Activated T-helper 17 cell treated with anti-CD3 and anti-CD28 coated beads, Interleukin-2, amount 50 U/mL, for 72 hours (primary cell): ENCODE measurements at regions not wholly inside any gene's neighbourhood (a gene's known extent, or its start where the extent isn't known, plus 50 kb on each side); places are given as distances from the start of the nearest gene placed in this dataset.

Source experiments
- ATAC-seq: fragments of 150-1000 bp; cut with Tn5 transposase; replicated peaks from 2 replicates; pipeline ENCODE4 v1.10.0; 2021; ENCODE audit warnings: mild to moderate bottlenecking, moderate library complexity
- H3K27ac Mint-ChIP-seq: one replicate; pipeline ENCODE4 v1.8.0; 2022; ENCODE audit warnings: mixed read lengths
- H3K27me3 Mint-ChIP-seq: one replicate; pipeline ENCODE4 v1.8.0; 2022; ENCODE audit warnings: mixed read lengths
- H3K36me3 Mint-ChIP-seq: one replicate; pipeline ENCODE4 v1.8.0; 2022; ENCODE audit warnings: low read depth, mild to moderate bottlenecking, mixed read lengths
- H3K4me1 Mint-ChIP-seq: one replicate; pipeline ENCODE4 v1.8.0; 2022; ENCODE audit warnings: mixed read lengths
- H3K4me3 Mint-ChIP-seq: one replicate; pipeline ENCODE4 v1.8.0; 2022; ENCODE audit warnings: mild to moderate bottlenecking, mixed read lengths
- H3K9me3 Mint-ChIP-seq: one replicate; pipeline ENCODE4 v1.8.0; 2022; ENCODE audit warnings: mixed read lengths

- Mint-ChIP-seq H3K9me3 (peaks cover 9% of the 10 kb centered on the region), H3K4me1 (no peaks in the 10 kb centered on the region)
Measured at GRCh38 chr12:115398311-115398781, 714.4 kb upstream of the TBX3 start.

DNA sequence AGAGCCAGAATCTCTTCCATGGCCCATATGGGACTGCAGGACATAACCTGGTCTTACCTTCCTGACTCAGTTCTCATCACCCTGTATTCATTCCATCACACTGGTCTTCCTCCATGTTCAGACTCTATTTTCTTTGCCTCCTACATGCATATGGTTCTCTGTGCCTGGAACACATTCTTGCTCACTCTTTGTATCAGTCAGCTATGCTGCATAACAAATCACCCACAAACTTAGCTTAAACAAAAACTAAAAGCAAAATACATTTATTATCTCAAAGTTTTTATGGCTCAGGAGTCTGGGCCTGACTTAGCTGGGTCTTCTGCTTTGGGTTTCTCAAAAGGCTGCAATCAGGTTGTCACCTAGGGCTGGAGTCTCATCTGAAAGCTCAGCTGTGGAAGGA lies 712.6 kb upstream of the TBX3 start:
- Mint-ChIP-seq H3K27me3 (no peaks in the 10 kb centered on the region), H3K9me3 (peaks cover 9% of the 10 kb centered on the region), H3K27ac (no peak overlapping the region), H3K36me3 (no peaks in the 10 kb centered on the region), H3K4me3 (no peak overlapping the region), H3K4me1 (no peaks in the 10 kb centered on the region)
- ATAC-seq = no peak

More at GRCh38 chr12:115398311-115398781, 714.4 kb upstream of the TBX3 start:
- Mint-ChIP-seq H3K27ac (no peak overlapping the region), H3K4me3 (no peak overlapping the region), H3K36me3 (no peaks in the 10 kb centered on the region), H3K27me3 (no peaks in the 10 kb centered on the region)
- ATAC-seq = no peak

DNA sequence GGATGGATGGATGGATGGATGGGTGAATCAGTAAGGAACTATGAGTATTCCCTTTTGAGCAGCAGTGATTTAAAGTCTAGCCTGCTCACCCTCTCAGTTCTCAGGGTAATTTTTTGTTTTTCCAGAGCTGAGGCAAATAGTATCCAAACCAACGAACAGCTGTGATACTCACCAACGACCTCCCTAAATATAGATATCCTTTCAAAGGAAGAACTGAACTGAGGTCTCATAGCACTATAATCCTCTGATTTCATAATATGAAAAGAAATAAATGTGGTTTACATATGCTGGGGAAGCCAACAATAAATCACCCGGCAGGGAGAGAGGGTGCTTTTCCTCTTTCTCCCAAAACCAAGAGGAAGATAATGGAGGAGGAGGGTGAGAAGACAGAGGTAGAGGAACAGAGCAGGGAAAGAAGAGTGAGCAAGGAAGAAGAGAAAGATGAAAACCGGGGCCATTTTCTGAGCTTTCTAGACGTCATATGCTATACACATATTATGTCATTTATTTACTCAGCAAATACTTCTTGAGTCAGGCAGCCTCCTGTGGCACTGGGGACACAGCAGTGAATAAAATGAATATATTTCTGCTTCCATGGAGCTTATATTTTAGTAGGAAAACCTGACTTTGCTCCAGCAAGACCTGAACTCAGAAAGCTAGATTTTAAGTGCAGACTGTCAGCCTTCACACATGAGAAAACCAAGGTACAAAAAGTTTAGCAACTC lies 710.7 kb upstream of the TBX3 start:
- Mint-ChIP-seq H3K4me1 (no peaks in the 10 kb centered on the region), H3K27ac (no peak overlapping the region), H3K9me3 (peaks cover 15% of the 10 kb centered on the region)

DNA sequence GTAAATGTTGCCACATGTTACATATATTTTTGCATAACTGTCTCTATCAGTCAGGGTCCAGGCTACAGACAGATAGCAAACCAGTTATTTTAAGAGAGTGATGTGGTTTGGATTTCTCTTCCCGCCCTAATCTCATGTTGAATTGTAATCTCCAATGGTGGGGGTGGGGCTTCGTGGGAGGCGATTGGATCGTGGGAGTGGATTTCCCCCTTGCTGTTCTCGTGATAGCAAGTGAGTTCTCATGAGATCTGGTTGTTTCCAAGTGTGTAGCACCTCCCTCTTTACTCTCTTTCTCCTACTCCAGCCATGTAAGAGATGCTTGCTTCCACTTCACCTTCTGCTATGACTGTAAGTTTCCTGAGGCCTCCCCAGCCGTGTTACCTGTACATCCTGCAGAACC lies 704.2 kb upstream of the TBX3 start:
- no peaks in the 10 kb centered on the region for H3K4me1 Mint-ChIP-seq
- no peak overlapping the region for H3K4me3 Mint-ChIP-seq
- H3K9me3 Mint-ChIP-seq = peaks cover 14% of the 10 kb centered on the region
- no peak overlapping the region for H3K27ac Mint-ChIP-seq
- no peak for ATAC-seq
- no peaks in the 10 kb centered on the region for H3K27me3 Mint-ChIP-seq
- no peaks in the 10 kb centered on the region for H3K36me3 Mint-ChIP-seq

More for the DNA sequence above, 710.7 kb upstream of the TBX3 start:
- H3K27me3 Mint-ChIP-seq = no peaks in the 10 kb centered on the region
- ATAC-seq = no peak
- no peak overlapping the region for H3K4me3 Mint-ChIP-seq
- H3K36me3 Mint-ChIP-seq = no peaks in the 10 kb centered on the region

DNA sequence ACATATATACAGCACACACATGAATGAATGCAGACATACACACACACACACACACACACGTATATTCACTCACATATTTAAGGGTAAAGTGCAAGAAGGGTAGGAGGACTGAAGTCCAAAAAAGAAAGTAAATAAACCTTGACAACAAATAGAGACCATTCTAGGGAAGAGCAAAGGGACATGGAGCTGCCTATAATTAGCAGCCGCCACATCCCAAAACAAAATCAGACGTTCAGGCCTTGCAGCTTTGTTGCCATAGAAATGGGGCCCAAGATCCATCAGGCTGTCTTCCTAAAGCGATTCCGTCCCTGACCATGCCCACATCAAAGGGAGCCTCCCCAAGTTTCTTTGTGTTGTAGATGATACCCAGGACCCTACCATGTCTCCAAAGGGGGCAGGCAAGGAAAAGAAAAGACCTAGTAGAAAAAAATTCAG lies 703.5 kb upstream of the TBX3 start:
- ATAC-seq = no peak
- H3K27ac Mint-ChIP-seq = no peak overlapping the region
- H3K9me3 Mint-ChIP-seq = peaks cover 14% of the 10 kb centered on the region
- H3K4me3 Mint-ChIP-seq = no peak overlapping the region
- H3K27me3 Mint-ChIP-seq = no peaks in the 10 kb centered on the region
- no peaks in the 10 kb centered on the region for H3K36me3 Mint-ChIP-seq
- no peaks in the 10 kb centered on the region for H3K4me1 Mint-ChIP-seq

GRCh38 chr12:115386946-115387345 lies 703.0 kb upstream of the TBX3 start:
- H3K4me1 Mint-ChIP-seq = no peaks in the 10 kb centered on the region
- no peak for ATAC-seq
- no peak overlapping the region for H3K27ac Mint-ChIP-seq
- H3K4me3 Mint-ChIP-seq = no peak overlapping the region
- H3K27me3 Mint-ChIP-seq = no peaks in the 10 kb centered on the region
- H3K36me3 Mint-ChIP-seq = no peaks in the 10 kb centered on the region
- H3K9me3 Mint-ChIP-seq = peaks cover 14% of the 10 kb centered on the region

DNA sequence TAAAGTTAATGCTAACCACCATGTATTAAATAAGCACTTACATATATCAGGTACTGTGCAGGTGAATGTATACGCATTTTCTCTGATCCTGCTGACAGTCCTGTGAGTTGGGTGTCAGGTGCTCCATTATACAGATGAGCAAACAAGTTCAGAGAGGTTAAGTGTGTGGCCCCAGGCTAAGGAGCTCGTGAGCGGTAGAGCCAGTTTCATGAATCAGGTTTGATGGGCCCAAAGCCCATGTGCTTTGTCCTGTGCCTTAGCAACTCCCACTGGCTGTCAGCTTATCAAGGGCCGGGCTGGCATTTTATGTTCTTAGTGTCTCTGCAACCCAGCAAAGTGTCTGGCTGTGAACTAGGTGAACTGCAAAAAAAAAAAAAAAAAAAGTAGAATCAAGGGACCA lies 701.2 kb upstream of the TBX3 start:
- no peaks in the 10 kb centered on the region for H3K4me1 Mint-ChIP-seq
- H3K9me3 Mint-ChIP-seq = peaks cover 7% of the 10 kb centered on the region
- no peak for ATAC-seq
- H3K27me3 Mint-ChIP-seq = no peaks in the 10 kb centered on the region
- no peaks in the 10 kb centered on the region for H3K36me3 Mint-ChIP-seq
- no peak overlapping the region for H3K27ac Mint-ChIP-seq
- H3K4me3 Mint-ChIP-seq = no peak overlapping the region

DNA sequence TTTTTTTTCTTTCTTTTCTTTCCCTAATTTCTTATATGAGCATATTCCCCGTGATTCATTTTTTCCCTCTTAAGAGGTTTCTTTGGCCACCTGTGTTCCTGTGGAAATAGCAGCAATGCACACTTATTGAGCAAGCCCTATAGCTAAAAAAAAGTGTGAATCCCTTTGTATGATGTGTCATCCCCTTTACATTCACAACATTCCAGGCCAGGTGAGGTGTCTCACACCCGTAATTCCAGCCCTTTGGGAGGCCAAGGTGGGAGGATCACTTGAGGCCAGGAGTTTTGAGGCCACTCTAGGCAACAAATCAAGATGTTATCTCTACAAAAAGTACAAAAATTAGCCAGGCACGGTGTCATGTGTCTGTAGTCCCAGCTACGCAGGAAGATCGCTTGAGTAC lies 700.4 kb upstream of the TBX3 start:
- peaks cover 7% of the 10 kb centered on the region for H3K9me3 Mint-ChIP-seq
- no peaks in the 10 kb centered on the region for H3K4me1 Mint-ChIP-seq
- no peak overlapping the region for H3K4me3 Mint-ChIP-seq
- no peak for ATAC-seq
- H3K27me3 Mint-ChIP-seq = no peaks in the 10 kb centered on the region
- no peak overlapping the region for H3K27ac Mint-ChIP-seq
- no peaks in the 10 kb centered on the region for H3K36me3 Mint-ChIP-seq

GRCh38 chr12:115383668-115384067 lies 699.7 kb upstream of the TBX3 start:
- no peak for ATAC-seq
- Mint-ChIP-seq H3K36me3 (no peaks in the 10 kb centered on the region), H3K4me1 (no peaks in the 10 kb centered on the region), H3K27me3 (no peaks in the 10 kb centered on the region), H3K27ac (no peak overlapping the region), H3K9me3 (peaks cover 7% of the 10 kb centered on the region), H3K4me3 (no peak overlapping the region)

DNA sequence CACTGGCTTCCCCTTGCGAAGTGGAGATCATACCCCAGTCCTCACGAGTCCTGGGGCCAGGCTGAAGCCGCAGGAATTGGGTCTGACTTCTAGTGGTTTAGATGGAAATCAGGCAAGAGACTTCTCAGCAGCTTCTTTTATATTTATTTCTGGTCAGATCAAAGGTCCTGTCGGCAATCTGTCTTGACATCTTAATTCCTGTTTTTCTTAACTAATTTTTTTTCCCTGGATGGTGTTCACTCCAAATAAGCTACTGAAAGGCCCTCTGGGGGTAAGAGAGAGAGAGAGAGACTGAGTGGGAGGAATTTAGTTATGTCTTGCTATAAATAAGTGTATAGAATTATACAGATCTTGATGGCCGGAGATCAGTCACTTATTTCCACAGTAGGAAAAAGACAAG lies 698.7 kb upstream of the TBX3 start:
- Mint-ChIP-seq H3K27me3 (no peaks in the 10 kb centered on the region), H3K4me3 (no peak overlapping the region)

DNA sequence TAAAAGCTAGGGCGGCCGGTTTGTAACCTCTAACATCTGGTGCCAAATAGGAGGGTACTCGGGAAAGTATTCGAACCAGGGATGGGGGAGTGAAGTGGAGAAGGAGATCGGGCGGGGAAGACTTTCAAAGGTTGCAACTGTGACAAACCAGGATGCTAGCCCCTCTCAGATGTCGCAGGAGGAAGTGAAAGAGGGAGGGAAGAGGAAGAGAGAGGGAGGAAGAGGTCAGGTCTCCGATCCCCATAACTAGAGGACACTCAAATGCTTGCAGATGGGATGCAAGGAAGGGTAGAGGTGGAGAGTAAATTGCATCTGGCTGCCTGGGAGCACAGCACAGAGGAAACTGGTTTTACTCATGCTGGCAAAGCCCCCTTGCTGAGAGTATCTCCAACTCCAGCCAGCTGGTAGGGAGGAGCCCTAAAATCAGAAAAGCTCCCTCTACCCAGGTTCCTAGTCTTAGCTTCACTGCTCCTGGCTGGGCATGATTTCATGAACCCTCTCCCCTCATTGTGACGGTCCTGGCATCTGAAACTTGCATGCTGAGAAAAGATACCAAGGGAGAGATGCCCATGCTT lies 696.7 kb upstream of the TBX3 start:
- Mint-ChIP-seq H3K27ac (no peak overlapping the region), H3K9me3 (no peaks in the 10 kb centered on the region), H3K4me3 (no peak overlapping the region), H3K36me3 (no peaks in the 10 kb centered on the region), H3K4me1 (no peaks in the 10 kb centered on the region), H3K27me3 (no peaks in the 10 kb centered on the region)
- ATAC-seq = no peak

More for the DNA sequence above, 698.7 kb upstream of the TBX3 start:
- H3K27ac Mint-ChIP-seq = no peak overlapping the region
- ATAC-seq = no peak
- H3K9me3 Mint-ChIP-seq = peaks cover 7% of the 10 kb centered on the region
- H3K36me3 Mint-ChIP-seq = no peaks in the 10 kb centered on the region
- no peaks in the 10 kb centered on the region for H3K4me1 Mint-ChIP-seq

- Mint-ChIP-seq H3K4me3 (no peak overlapping the region), H3K27ac (no peak overlapping the region), H3K4me1 (no peaks in the 10 kb centered on the region), H3K36me3 (no peaks in the 10 kb centered on the region), H3K27me3 (no peaks in the 10 kb centered on the region), H3K9me3 (peaks cover 14% of the 10 kb centered on the region)
- ATAC-seq = no peak
Measured at GRCh38 chr12:115378291-115378690, 694.3 kb upstream of the TBX3 start.

DNA sequence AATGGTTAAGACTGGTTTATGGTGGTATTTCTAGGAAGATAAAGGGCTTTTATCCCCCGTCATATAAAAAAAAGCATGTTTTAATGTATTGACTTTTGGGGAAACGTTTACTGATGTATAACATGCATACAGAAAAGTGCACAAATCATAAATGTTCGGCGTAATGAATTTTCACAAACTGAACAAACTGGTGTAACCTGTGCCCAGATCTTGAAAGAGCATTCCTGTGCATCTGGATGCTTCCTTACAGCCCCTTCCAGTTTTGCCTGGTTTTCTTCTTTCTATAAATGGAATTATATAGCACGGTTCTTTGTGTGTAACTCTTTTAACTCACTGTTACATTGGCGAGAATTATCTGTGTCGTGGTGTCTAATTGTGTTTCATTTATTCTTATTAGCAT lies 693.8 kb upstream of the TBX3 start:
- Mint-ChIP-seq H3K4me1 (no peaks in the 10 kb centered on the region), H3K27ac (no peak overlapping the region), H3K9me3 (peaks cover 14% of the 10 kb centered on the region), H3K27me3 (no peaks in the 10 kb centered on the region), H3K4me3 (no peak overlapping the region), H3K36me3 (no peaks in the 10 kb centered on the region)
- ATAC-seq = no peak

DNA sequence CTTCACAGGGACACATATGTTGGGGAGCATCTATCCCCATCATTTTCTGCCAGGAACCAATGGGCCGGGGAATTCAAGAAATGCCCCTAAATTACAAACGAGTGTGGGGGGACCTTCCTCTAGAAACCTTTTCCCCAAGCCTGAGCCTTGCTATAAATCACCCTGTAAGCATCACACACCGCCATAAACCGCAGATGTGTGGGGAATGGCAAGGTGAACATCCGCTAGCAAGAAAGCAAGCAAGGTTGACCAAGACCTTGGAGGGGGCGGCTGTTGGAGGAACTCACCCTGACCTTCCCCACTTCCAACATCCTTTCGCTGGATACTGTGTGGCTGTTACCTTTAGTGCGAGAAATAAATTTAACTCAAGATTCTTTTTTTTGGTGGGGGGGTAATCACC lies 693.3 kb upstream of the TBX3 start:
- Mint-ChIP-seq H3K9me3 (peaks cover 14% of the 10 kb centered on the region), H3K36me3 (no peaks in the 10 kb centered on the region), H3K4me1 (no peaks in the 10 kb centered on the region), H3K27ac (no peak overlapping the region), H3K27me3 (no peaks in the 10 kb centered on the region), H3K4me3 (no peak overlapping the region)
- ATAC-seq = no peak

- ATAC-seq = no peak
- Mint-ChIP-seq H3K27ac (no peak overlapping the region), H3K27me3 (no peaks in the 10 kb centered on the region), H3K4me3 (no peak overlapping the region), H3K36me3 (no peaks in the 10 kb centered on the region), H3K9me3 (peaks cover 14% of the 10 kb centered on the region), H3K4me1 (no peaks in the 10 kb centered on the region)
Measured at GRCh38 chr12:115375186-115375991, 691.4 kb upstream of the TBX3 start.
